Thymus (tissue), 11 donors: ENCODE measurements at regions not wholly inside any gene's neighbourhood (a gene's known extent, or its start where the extent isn't known, plus 50 kb on each side); places are given as distances from the start of the nearest gene placed in this dataset.
A peak's percentile ranks its signal among the peaks of the same experiment; 100 is the strongest.
"Not testable (repeated sequence)": the region's sequence is repeated elsewhere in the genome, so short reads cannot be mapped to it uniquely, and the experiment has no call there.

Source experiments
- DNase-seq, 9 donors: peaks; one replicate each; pipeline ENCODE4 v3.0.0-alpha.2; 2013; ENCODE audit warnings: low spot score in 9 of 9, low read depth in 6 of 9, missing footprints in 1 of 9
- H3K27ac ChIP-seq, 2 donors: one replicate each; pipeline ENCODE4 v1.5.1; 2013; ENCODE audit warnings: control low read depth in 1 of 2, low read depth in 1 of 2, low read length in 1 of 2, mild to moderate bottlenecking in 1 of 2, moderate library complexity in 1 of 2
- H3K27me3 ChIP-seq, 2 donors: one replicate each; pipeline ENCODE4 v1.5.1; 2013; ENCODE audit warnings: low read length in 1 of 2; ENCODE audit not compliant: control insufficient read depth in 2 of 2, insufficient read depth in 1 of 2
- H3K36me3 ChIP-seq, 2 donors: one replicate each; pipeline ENCODE4 v1.5.1; 2013; ENCODE audit warnings: low read length in 1 of 2, mild to moderate bottlenecking in 1 of 2, moderate library complexity in 1 of 2; ENCODE audit not compliant: control insufficient read depth in 2 of 2, insufficient read depth in 2 of 2
- H3K4me1 ChIP-seq, 2 donors: one replicate each; pipeline ENCODE4 v1.5.1; 2013; ENCODE audit warnings: low read length in 2 of 2; ENCODE audit not compliant: control insufficient read depth in 2 of 2, insufficient read depth in 2 of 2
- H3K4me3 ChIP-seq, 2 donors: one replicate each; pipeline ENCODE4 v1.5.1; 2013; ENCODE audit warnings: low read length in 2 of 2, control low read depth in 1 of 2, mild to moderate bottlenecking in 1 of 2
- H3K9me3 ChIP-seq, 2 donors: one replicate each; pipeline ENCODE4 v1.5.1; 2013; ENCODE audit warnings: low read length in 1 of 2, mild to moderate bottlenecking in 1 of 2; ENCODE audit not compliant: control insufficient read depth in 2 of 2, insufficient read depth in 1 of 2
- WGBS: extraction: QIAGEN DNeasy Blood & Tissue Kit; methylation state at CpG from one replicate; pipeline ENCODE4 v1.1.7; 2013; 5-methylcytosine and 5-hydroxymethylcytosine counted together
- donor health status: healthy.

- Histone ChIP-seq H3K27ac (no peak overlapping the region), H3K4me3 (no peak overlapping the region), H3K9me3 (no peaks in the 10 kb centered on the region), H3K27me3 (no peaks in the 10 kb centered on the region), H3K36me3 (no peaks in the 10 kb centered on the region), H3K4me1 (peaks cover 3 to 4% of the 10 kb centered on the region in 2 donors)
- WGBS, result 93% methylated on average over 3 of the region's 3 CpGs
- no peak for DNase-seq
Measured at GRCh38 chr1:224541072-224541790, 74.9 kb upstream of the CNIH3 start.

GRCh38 chr1:224541901-224542630 is 74.1 kb upstream of the CNIH3 start:
- Histone ChIP-seq H3K27ac (no peak overlapping the region), H3K4me1 (peaks cover 3 to 4% of the 10 kb centered on the region in 2 donors), H3K9me3 (no peaks in the 10 kb centered on the region), H3K36me3 (no peaks in the 10 kb centered on the region), H3K4me3 (no peak overlapping the region), H3K27me3 (no peaks in the 10 kb centered on the region)
- WGBS, result 95% methylated on average over 5 of the region's 5 CpGs
- DNase-seq, result no peak

GRCh38 chr1:224542783-224543440 is 73.2 kb upstream of the CNIH3 start:
- H3K9me3 ChIP-seq, result no peaks in the 10 kb centered on the region
- peaks cover 3 to 4% of the 10 kb centered on the region in 2 donors for H3K4me1 ChIP-seq
- WGBS, result 94% methylated on average over 7 of the region's 7 CpGs
- no peaks in the 10 kb centered on the region for H3K27me3 ChIP-seq
- DNase-seq, result peak in 1 of 9 donors; percentile 14
- no peak overlapping the region for H3K4me3 ChIP-seq
- H3K27ac ChIP-seq, result no peak overlapping the region
- H3K36me3 ChIP-seq, result no peaks in the 10 kb centered on the region

- 96% methylated on average over 1 of the region's 1 CpG for WGBS
Measured at GRCh38 chr1:224543453-224543852, 72.7 kb upstream of the CNIH3 start.

GRCh38 chr1:224544346-224545110 is 71.6 kb upstream of the CNIH3 start:
- Histone ChIP-seq H3K27ac (no peak overlapping the region), H3K36me3 (no peaks in the 10 kb centered on the region), H3K27me3 (no peaks in the 10 kb centered on the region), H3K4me1 (peaks cover 3 to 4% of the 10 kb centered on the region in 2 donors), H3K4me3 (no peak overlapping the region), H3K9me3 (no peaks in the 10 kb centered on the region)
- no peak for DNase-seq
- 99% methylated on average over 6 of the region's 6 CpGs for WGBS

More at GRCh38 chr1:224543453-224543852, 72.7 kb upstream of the CNIH3 start:
- peaks cover 3 to 4% of the 10 kb centered on the region in 2 donors for H3K4me1 ChIP-seq
- no peaks in the 10 kb centered on the region for H3K27me3 ChIP-seq
- no peaks in the 10 kb centered on the region for H3K36me3 ChIP-seq
- H3K27ac ChIP-seq, result no peak overlapping the region
- H3K9me3 ChIP-seq, result no peaks in the 10 kb centered on the region
- DNase-seq, result no peak
- no peak overlapping the region for H3K4me3 ChIP-seq

GRCh38 chr1:224545571-224545970 is 70.5 kb upstream of the CNIH3 start:
- DNase-seq, result no peak
- H3K27me3 ChIP-seq, result no peaks in the 10 kb centered on the region
- no peaks in the 10 kb centered on the region for H3K4me1 ChIP-seq
- H3K9me3 ChIP-seq, result no peaks in the 10 kb centered on the region
- H3K27ac ChIP-seq, result no peak overlapping the region
- H3K4me3 ChIP-seq, result no peak overlapping the region
- 96% methylated on average over 4 of the region's 4 CpGs for WGBS
- H3K36me3 ChIP-seq, result no peaks in the 10 kb centered on the region

- 98% methylated on average over 4 of the region's 4 CpGs for WGBS
- peak in 2 of 9 donors; percentile 9 to 13 for DNase-seq
- H3K9me3 ChIP-seq, result no peaks in the 10 kb centered on the region
- H3K27ac ChIP-seq, result no peak overlapping the region
- H3K27me3 ChIP-seq, result no peaks in the 10 kb centered on the region
- H3K36me3 ChIP-seq, result no peaks in the 10 kb centered on the region
- H3K4me1 ChIP-seq, result no peaks in the 10 kb centered on the region
- H3K4me3 ChIP-seq, result no peak overlapping the region
Measured at GRCh38 chr1:224548676-224549075, 67.4 kb upstream of the CNIH3 start.

- not testable (repeated sequence) for H3K4me3 ChIP-seq, H3K27me3 ChIP-seq, DNase-seq, H3K4me1 ChIP-seq, H3K27ac ChIP-seq, H3K36me3 ChIP-seq, H3K9me3 ChIP-seq
- 98% methylated on average over 4 of the region's 4 CpGs for WGBS
Measured at GRCh38 chr1:224551189-224551588, 64.9 kb upstream of the CNIH3 start.
